ENCODE measurements at regions not wholly inside any gene's neighbourhood (a gene's known extent, or its start where the extent isn't known, plus 50 kb on each side); places are given as distances from the start of the nearest gene placed in this dataset.

GRCh38 chr2:194672994-194673393, 984.0 kb upstream of the SLC39A10 start:
- TF ChIP-seq CTCF (IDR thresholded peaks at IDR 0.05) (no peak), POLR2A (IDR thresholded peaks at IDR 0.05) (no peak)

Measured in lower leg skin (tissue), 3 donors.